Lower leg skin (tissue), 4 donors: ENCODE measurements at regions not wholly inside any gene's neighbourhood (a gene's known extent, or its start where the extent isn't known, plus 50 kb on each side); places are given as distances from the start of the nearest gene placed in this dataset.

Experiments used
- DNase-seq, 2 donors: peaks; one replicate each; pipeline ENCODE4 v3.0.0-alpha.2; 2019; ENCODE audit warnings: low spot score in 2 of 2
- H3K4me3 ChIP-seq: fragments of 200-600 bp; sonication (generic); 2 replicates; pipeline ENCODE4 v1.5.1; 2017; ENCODE audit warnings: mild to moderate bottlenecking, low read depth; ENCODE audit not compliant: poor library complexity, severe bottlenecking
- CTCF ChIP-seq, 3 donors: fragments of 450-650 bp; IDR thresholded peaks; one replicate each; pipeline ENCODE4 v1.5.1; 2016; ENCODE audit warnings: antibody characterized with exemption in 3 of 3, mild to moderate bottlenecking in 3 of 3, moderate library complexity in 2 of 3
- POLR2A ChIP-seq, 2 donors: fragments of 450-650 bp; IDR thresholded peaks; one replicate each; pipeline ENCODE4 v1.6.1; 2016 to 2017; ENCODE audit warnings: antibody characterized with exemption in 2 of 2, mild to moderate bottlenecking in 1 of 2, moderate library complexity in 1 of 2
- WGBS, 2 donors: methylation state at CpG; one replicate each; pipeline ENCODE4 v1.1.5; 2018; 5-methylcytosine and 5-hydroxymethylcytosine counted together
- intact Hi-C: fragments of 100-400 bp; cut with DNase I; formaldehyde crosslinking; loops from one replicate; pipeline ENCODE4 v1.15.0; 2023; ENCODE audit warnings: low total_unique reads

DNA sequence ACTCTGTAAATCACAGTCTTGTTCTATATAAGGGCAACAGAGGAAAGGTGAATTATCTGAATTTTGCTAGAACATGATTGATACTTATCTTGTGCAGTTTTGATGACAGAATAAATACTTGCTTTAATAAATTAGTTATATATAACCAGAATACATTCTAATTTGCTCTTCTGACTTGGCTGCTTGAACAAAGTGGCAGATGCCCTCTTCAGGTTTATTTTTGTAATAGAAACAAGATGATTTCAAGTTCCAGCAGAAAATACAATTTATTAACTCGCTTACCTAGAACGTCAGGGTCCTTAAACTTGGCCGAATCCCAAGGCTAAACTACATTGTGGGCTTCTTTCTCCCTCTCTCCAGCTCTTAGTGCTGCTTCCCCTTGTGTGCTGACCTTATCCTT is 57.6 kb upstream of the SSTR1 start:
- DNase-seq: no peak
- 61 to 68% methylated on average over 3 of the region's 3 CpGs for whole genome bisulfite sequencing, 2 donors
- intact Hi-C loops: no loop called here
- no peak overlapping the region for H3K4me3 ChIP-seq
- TF ChIP-seq CTCF (IDR thresholded peaks at IDR 0.05): no peak
- no peak for TF ChIP-seq POLR2A (IDR thresholded peaks at IDR 0.05)
